HEK293 (cell line): ENCODE measurements at regions not wholly inside any gene's neighbourhood (a gene's known extent, or its start where the extent isn't known, plus 50 kb on each side); places are given as distances from the start of the nearest gene placed in this dataset.

Experiments
- CTCF ChIA-PET: fragments of 350-600 bp; formaldehyde crosslinking; extraction: SDS; loops from one replicate; lab custom pipeline; 2021; ENCODE audit warnings: antibody characterized with exemption; lab: Yijun Ruan, JAX
- POLR2A ChIA-PET: fragments of 300-600 bp; formaldehyde crosslinking; extraction: SDS; loops from one replicate; lab custom pipeline; 2020; ENCODE audit warnings: antibody characterized with exemption, inconsistent platforms; lab: Yijun Ruan, JAX
- H3K27ac ChIP-seq: fragments of 200-500 bp; sonication (Bioruptor generic); 2 replicates; pipeline ENCODE4 v1.5.1; 2014; ENCODE audit warnings: low read depth, low read length, control low read depth, inconsistent platforms; ENCODE audit errors: extremely low read depth
- H3K36me3 ChIP-seq, 2 experiments: fragments of 200-500 bp in 1 of 2; sonication (Bioruptor generic) in 1 of 2; 1 replicate in 1 of 2; 2 replicates in 1 of 2; pipeline ENCODE4 v1.5.1; 2014 to 2017; ENCODE audit warnings: inconsistent platforms in 2 of 2, low read length in 2 of 2; ENCODE audit not compliant: control insufficient read depth in 2 of 2, insufficient read depth in 1 of 2
- H3K4me1 ChIP-seq: fragments of 200-500 bp; sonication (Bioruptor generic); 2 replicates; pipeline ENCODE4 v1.5.1; 2014; ENCODE audit warnings: mild to moderate bottlenecking, low read length, inconsistent platforms; ENCODE audit not compliant: control insufficient read depth, insufficient read depth
- H3K4me3 ChIP-seq: 2 replicates; pipeline ENCODE4 v1.5.1; 2011; ENCODE audit warnings: low read depth, mild to moderate bottlenecking, control low read depth, low read length, moderate library complexity
- H3K9me3 ChIP-seq: fragments of 200-500 bp; sonication (Bioruptor generic); 2 replicates; pipeline ENCODE4 v1.5.1; 2014; ENCODE audit warnings: low read depth, low read length, inconsistent platforms; ENCODE audit not compliant: control insufficient read depth, insufficient read depth
- BCL6B ChIP-seq: fragments of 450-650 bp; formaldehyde crosslinking; IDR thresholded peaks from 2 replicates; pipeline ENCODE4 v1.5.1; 2017; ENCODE audit warnings: missing biosample characterization, missing genetic modification characterization
- REPIN1 ChIP-seq: fragments of 450-650 bp; formaldehyde crosslinking; IDR thresholded peaks from 2 replicates; pipeline ENCODE4 v1.5.1; 2017; ENCODE audit warnings: missing biosample characterization, missing genetic modification characterization, low read depth
- SCRT2 ChIP-seq: fragments of 450-650 bp; formaldehyde crosslinking; IDR thresholded peaks from 2 replicates; pipeline ENCODE4 v1.5.1; 2016; ENCODE audit warnings: missing biosample characterization, missing genetic modification characterization
- SETDB1 ChIP-seq: IDR thresholded peaks from one replicate; pipeline ENCODE4 v1.6.1; 2017; ENCODE audit warnings: mild to moderate bottlenecking, low read length, moderate library complexity, mixed read lengths; ENCODE audit not compliant: insufficient read length
- WT1 ChIP-seq: fragments of 450-650 bp; formaldehyde crosslinking; IDR thresholded peaks from 2 replicates; pipeline ENCODE4 v1.5.1; 2016; ENCODE audit warnings: missing biosample characterization, missing genetic modification characterization
- ZNF169 ChIP-seq: fragments of 450-650 bp; formaldehyde crosslinking; IDR thresholded peaks from 2 replicates; pipeline ENCODE4 v1.5.1; 2016; ENCODE audit warnings: missing biosample characterization, missing genetic modification characterization
- ZNF24 ChIP-seq: fragments of 450-650 bp; formaldehyde crosslinking; IDR thresholded peaks from 2 replicates; pipeline ENCODE4 v1.5.1; 2016; ENCODE audit warnings: missing biosample characterization, missing genetic modification characterization
- ZNF335 ChIP-seq: fragments of 450-650 bp; formaldehyde crosslinking; conservative IDR thresholded peaks from 2 replicates; pipeline ENCODE4 v1.5.1; 2016; ENCODE audit warnings: missing biosample characterization, missing genetic modification characterization
- ZNF341 ChIP-seq: fragments of 450-650 bp; formaldehyde crosslinking; IDR thresholded peaks from 2 replicates; pipeline ENCODE4; 2016; ENCODE audit warnings: low read depth, missing biosample characterization, missing genetic modification characterization
- ZNF350 ChIP-seq: fragments of 450-650 bp; formaldehyde crosslinking; IDR thresholded peaks from 2 replicates; pipeline ENCODE4 v1.5.0; 2017; ENCODE audit warnings: missing biosample characterization, mild to moderate bottlenecking, missing genetic modification characterization
- ZNF416 ChIP-seq: fragments of 450-650 bp; formaldehyde crosslinking; IDR thresholded peaks from 2 replicates; pipeline ENCODE4 v1.5.1; 2016; ENCODE audit warnings: missing biosample characterization, missing genetic modification characterization
- ZNF529 ChIP-seq: fragments of 450-650 bp; formaldehyde crosslinking; IDR thresholded peaks from 2 replicates; pipeline ENCODE4 v1.5.1; 2017; ENCODE audit warnings: missing genetic modification characterization, missing biosample characterization; ENCODE audit not compliant: insufficient replicate concordance
- ZNF544 ChIP-seq: fragments of 450-650 bp; formaldehyde crosslinking; IDR thresholded peaks from 2 replicates; pipeline ENCODE4 v1.5.0; 2017; ENCODE audit warnings: missing biosample characterization, missing genetic modification characterization
- ZNF549 ChIP-seq: fragments of 450-650 bp; IDR thresholded peaks from 2 replicates; pipeline ENCODE4 v1.5.1; 2018; ENCODE audit warnings: missing biosample characterization, missing genetic modification characterization, mild to moderate bottlenecking, inconsistent platforms, moderate library complexity
- ZNF561 ChIP-seq: fragments of 450-650 bp; IDR thresholded peaks from 2 replicates; pipeline ENCODE4 v1.5.1; 2018; ENCODE audit warnings: missing biosample characterization, missing genetic modification characterization, borderline replicate concordance
- ZNF596 ChIP-seq: fragments of 450-650 bp; IDR thresholded peaks from 2 replicates; pipeline ENCODE4 v1.5.0; 2018; ENCODE audit warnings: missing biosample characterization, mild to moderate bottlenecking, missing genetic modification characterization, moderate library complexity
- ZNF701 ChIP-seq: fragments of 450-650 bp; formaldehyde crosslinking; IDR thresholded peaks from 2 replicates; pipeline ENCODE4 v1.5.1; 2016; ENCODE audit warnings: missing biosample characterization, missing genetic modification characterization
- ZNF777 ChIP-seq: fragments of 450-650 bp; formaldehyde crosslinking; IDR thresholded peaks from 2 replicates; pipeline ENCODE4 v1.5.1; 2017; ENCODE audit warnings: missing biosample characterization, missing genetic modification characterization, borderline replicate concordance
- ZNF843 ChIP-seq: fragments of 450-650 bp; formaldehyde crosslinking; IDR thresholded peaks from 2 replicates; pipeline ENCODE4 v1.5.1; 2016; ENCODE audit warnings: missing biosample characterization, missing genetic modification characterization
- ZSCAN18 ChIP-seq: fragments of 450-650 bp; formaldehyde crosslinking; IDR thresholded peaks from 2 replicates; pipeline ENCODE4 v1.5.1; 2016; ENCODE audit warnings: missing biosample characterization, missing genetic modification characterization
- ZSCAN5A ChIP-seq: fragments of 450-650 bp; formaldehyde crosslinking; IDR thresholded peaks from 2 replicates; pipeline ENCODE4 v1.5.1; 2016; ENCODE audit warnings: missing biosample characterization, missing genetic modification characterization

- CTCF ChIA-PET, result no interaction called here
- Histone ChIP-seq H3K4me3 (no peak overlapping the region), H3K4me1 (no peaks in the 10 kb centered on the region), H3K27ac (no peak overlapping the region), H3K9me3 (no peaks in the 10 kb centered on the region), H3K36me3 (no peaks in the 10 kb centered on the region)
- TF ChIP-seq ZSCAN18 (tag by site-specific recombination) (no peak), ZNF561 (tag by site-specific recombination) (no peak), ZNF335 (no peak), ZNF350 (tag by site-specific recombination) (no peak), ZNF596 (no peak), ZNF843 (tag by site-specific recombination) (no peak), ZNF701 (tag by site-specific recombination) (no peak)
- POLR2A ChIA-PET, result no interaction called here
Observed at GRCh38 chr12:131357185-131357747, 353.6 kb upstream of the SFSWAP start.

DNA sequence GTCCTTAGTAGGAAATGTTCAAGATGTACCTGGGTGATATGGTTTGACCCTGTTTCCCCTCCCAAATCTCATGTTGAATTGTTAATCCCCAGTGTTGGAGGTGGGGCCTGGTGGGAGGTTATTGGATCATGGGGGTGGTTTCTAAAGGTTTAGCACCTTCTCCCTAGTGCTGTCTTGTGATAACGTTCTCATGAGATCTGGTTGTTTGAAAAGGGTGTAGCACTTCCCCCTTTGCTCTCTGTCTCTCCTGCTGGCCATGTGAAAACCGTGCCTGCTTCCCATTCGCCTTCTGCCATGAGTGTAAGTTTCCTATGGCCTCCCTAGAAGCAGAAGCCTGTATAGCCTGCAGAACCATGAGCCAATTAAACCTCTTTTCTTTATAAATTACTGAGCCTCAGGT is 353.0 kb upstream of the SFSWAP start:
- no peak overlapping the region for H3K4me3 ChIP-seq
- H3K36me3 ChIP-seq, result no peaks in the 10 kb centered on the region
- CTCF ChIA-PET, result no interaction called here
- no peaks in the 10 kb centered on the region for H3K9me3 ChIP-seq
- TF ChIP-seq WT1 (tag by site-specific recombination) (no peak), SETDB1 (no peak), BCL6B (tag by site-specific recombination) (no peak)
- POLR2A ChIA-PET, result no interaction called here
- no peak overlapping the region for H3K27ac ChIP-seq
- no peaks in the 10 kb centered on the region for H3K4me1 ChIP-seq

DNA sequence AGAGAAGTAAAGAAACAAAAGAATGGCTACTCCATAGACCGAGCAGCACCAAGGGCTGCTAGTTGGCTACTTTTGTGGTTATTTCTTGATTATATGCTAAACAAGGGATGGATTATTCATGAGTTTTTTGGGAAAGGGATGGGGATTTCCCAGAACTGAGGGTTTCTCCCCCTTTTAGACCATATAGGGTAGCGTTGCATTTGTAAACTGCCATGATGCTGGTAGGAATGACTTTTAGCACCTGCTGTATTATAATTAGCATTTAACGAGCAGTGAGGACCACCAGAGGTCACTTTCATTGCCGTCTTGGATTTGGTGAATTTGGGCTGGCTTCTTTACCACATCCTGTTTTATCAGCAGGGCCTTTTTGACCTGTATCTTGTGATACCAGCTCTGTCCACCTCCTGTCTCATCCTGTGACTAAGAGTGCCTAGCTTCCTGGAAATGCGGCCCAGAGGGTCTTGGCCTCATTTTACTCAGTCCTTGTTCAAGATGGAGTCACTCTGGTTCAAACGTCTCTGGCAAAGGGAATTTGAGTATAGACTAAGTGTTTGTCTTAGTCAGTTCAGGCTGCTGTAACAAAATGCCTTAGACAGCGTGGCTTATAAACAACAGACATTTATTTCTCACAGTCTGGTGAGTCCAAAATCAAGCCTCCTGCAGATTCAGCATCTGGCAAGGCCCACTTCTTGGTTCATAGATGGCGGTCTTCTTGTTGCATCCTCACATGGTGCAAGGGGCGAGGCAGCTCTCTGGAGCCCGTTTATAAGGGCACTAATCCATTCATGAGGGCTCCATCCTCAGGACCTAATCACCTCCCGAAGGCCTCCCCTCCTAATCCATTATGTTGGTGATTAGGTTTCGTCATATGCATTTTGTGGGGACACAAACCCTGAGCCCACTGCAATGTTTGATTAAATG is 348.3 kb upstream of the SFSWAP start:
- ChIA-PET CTCF (no interaction called here), POLR2A (no interaction called here)
- H3K9me3 ChIP-seq, result no peaks in the 10 kb centered on the region
- TF ChIP-seq ZNF777 (tag by site-specific recombination) (no peak), ZNF24 (tag by site-specific recombination) (no peak), ZNF843 (tag by site-specific recombination) (no peak), ZNF341 (no peak), ZSCAN5A (no peak), ZNF529 (tag by site-specific recombination) (no peak), ZNF416 (tag by site-specific recombination) (no peak), REPIN1 (tag by site-specific recombination) (no peak), SCRT2 (tag by site-specific recombination) (no peak), ZNF549 (tag by site-specific recombination) (no peak), ZNF169 (tag by site-specific recombination) (no peak), ZNF544 (tag by site-specific recombination) (no peak)
- H3K4me3 ChIP-seq, result no peak overlapping the region
- H3K27ac ChIP-seq, result no peak overlapping the region
- H3K36me3 ChIP-seq, result no peaks in the 10 kb centered on the region
- H3K4me1 ChIP-seq, result no peaks in the 10 kb centered on the region
